ENCODE measurements at regions not wholly inside any gene's neighbourhood (a gene's known extent, or its start where the extent isn't known, plus 50 kb on each side); places are given as distances from the start of the nearest gene placed in this dataset.

DNA sequence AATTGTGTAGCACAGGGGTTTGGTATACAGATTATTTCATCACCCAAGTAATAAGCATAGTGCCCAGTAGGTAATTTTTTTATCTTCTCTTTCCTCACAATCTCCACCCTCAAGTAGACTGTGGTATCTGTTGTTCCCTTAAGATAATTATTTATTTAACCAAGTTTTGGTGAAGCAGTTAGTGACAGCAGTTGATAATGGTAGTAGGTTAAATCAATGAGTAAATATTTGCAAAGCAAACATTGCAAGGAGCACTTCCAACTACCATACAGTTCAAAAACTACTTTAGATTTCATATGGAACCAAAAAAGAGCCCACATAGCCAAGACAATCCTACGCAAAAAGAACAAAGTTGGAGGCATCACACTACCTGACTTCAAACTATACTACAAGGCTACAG lies 291.8 kb downstream of the KCTD12 start:
- Histone ChIP-seq H2BK120ac (ENCODE audit: low read depth, low read length, poor library complexity, severe bottlenecking) (no peak overlapping the region), H3K4me1 (ENCODE audit: insufficient read depth, low read length) (no peaks in the 10 kb centered on the region), H4K91ac (ENCODE audit: insufficient read length, low read depth, low read length) (no peak overlapping the region), H2AFZ (ENCODE audit: low read length) (no peak overlapping the region), H3K23me2 (ENCODE audit: insufficient read length, low read depth, low read length, poor library complexity, severe bottlenecking) (no peaks in the 10 kb centered on the region), H3K79me1 (ENCODE audit: insufficient read depth, low read depth, low read length, poor library complexity, severe bottlenecking) (no peaks in the 10 kb centered on the region), H3K23ac (ENCODE audit: insufficient read length, low read depth, low read length) (no peak overlapping the region), H3K9me3 (ENCODE audit: control insufficient read depth, low read depth, low read length) (no peaks in the 10 kb centered on the region), H2BK12ac (ENCODE audit: insufficient read length, low read depth, low read length) (no peak overlapping the region), H4K20me1 (ENCODE audit: control insufficient read depth, insufficient read depth, insufficient read length) (no peaks in the 10 kb centered on the region), H3K18ac (ENCODE audit: insufficient read length, low read depth, low read length) (no peak overlapping the region), H4K5ac (ENCODE audit: insufficient read length, low read depth, low read length) (no peak overlapping the region), H3K56ac (ENCODE audit: insufficient read length, low read depth, low read length) (no peak overlapping the region), H3K27ac (ENCODE audit: insufficient read length, low read depth, low read length) (no peak overlapping the region), H3K4ac (ENCODE audit: low read depth, low read length) (no peak overlapping the region), H3T11ph (ENCODE audit: low read length) (no peak overlapping the region), H2BK5ac (ENCODE audit: insufficient read length, low read length) (no peak overlapping the region), H2BK20ac (ENCODE audit: low read depth, low read length, poor library complexity, severe bottlenecking) (no peak overlapping the region), H3K4me2 (ENCODE audit: insufficient read depth, insufficient read length, low read length) (no peak overlapping the region), H3K9ac (ENCODE audit: extremely low read depth, insufficient read length, low read length) (no peak overlapping the region), H3K27me3 (ENCODE audit: insufficient read depth, low read length) (no peaks in the 10 kb centered on the region), H3K14ac (ENCODE audit: insufficient read depth, low read length) (no peak overlapping the region), H4K8ac (replicated peaks; ENCODE audit: insufficient read length, low read depth, low read length) (no peak overlapping the region), H3K79me2 (ENCODE audit: insufficient read depth, low read length) (no peaks in the 10 kb centered on the region), H2AK5ac (ENCODE audit: insufficient read length, low read length) (no peak overlapping the region), H2BK15ac (ENCODE audit: low read depth, low read length) (no peak overlapping the region)
- Mint-ChIP-seq H3K4me1 (no peaks in the 10 kb centered on the region), H3K27me3 (ENCODE audit: low read depth) (no peaks in the 10 kb centered on the region), H3K27ac (no peak overlapping the region), H3K4me3 (no peak overlapping the region), H3K36me3 (ENCODE audit: insufficient read depth in 1 of 3, low read depth in 3 of 3) (no peaks in the 10 kb centered on the region), H3K9me3 (no peaks in the 10 kb centered on the region; a peak in 1 of 5 replicates)
- no CpG with 5 or more reads among the region's 1 CpG for WGBS (ENCODE audit: extremely low coverage, insufficient read length, low lambda C conversion rate)
- DNase-seq, result no peak
- TF ChIP-seq, protein P1, sequence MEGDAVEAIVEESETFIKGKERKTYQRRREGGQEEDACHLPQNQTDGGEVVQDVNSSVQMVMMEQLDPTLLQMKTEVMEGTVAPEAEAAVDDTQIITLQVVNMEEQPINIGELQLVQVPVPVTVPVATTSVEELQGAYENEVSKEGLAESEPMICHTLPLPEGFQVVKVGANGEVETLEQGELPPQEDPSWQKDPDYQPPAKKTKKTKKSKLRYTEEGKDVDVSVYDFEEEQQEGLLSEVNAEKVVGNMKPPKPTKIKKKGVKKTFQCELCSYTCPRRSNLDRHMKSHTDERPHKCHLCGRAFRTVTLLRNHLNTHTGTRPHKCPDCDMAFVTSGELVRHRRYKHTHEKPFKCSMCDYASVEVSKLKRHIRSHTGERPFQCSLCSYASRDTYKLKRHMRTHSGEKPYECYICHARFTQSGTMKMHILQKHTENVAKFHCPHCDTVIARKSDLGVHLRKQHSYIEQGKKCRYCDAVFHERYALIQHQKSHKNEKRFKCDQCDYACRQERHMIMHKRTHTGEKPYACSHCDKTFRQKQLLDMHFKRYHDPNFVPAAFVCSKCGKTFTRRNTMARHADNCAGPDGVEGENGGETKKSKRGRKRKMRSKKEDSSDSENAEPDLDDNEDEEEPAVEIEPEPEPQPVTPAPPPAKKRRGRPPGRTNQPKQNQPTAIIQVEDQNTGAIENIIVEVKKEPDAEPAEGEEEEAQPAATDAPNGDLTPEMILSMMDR (conservative IDR thresholded peaks at IDR 0.05), result no peak
